C4-2B (cell line): ENCODE measurements at regions not wholly inside any gene's neighbourhood (a gene's known extent, or its start where the extent isn't known, plus 50 kb on each side); places are given as distances from the start of the nearest gene placed in this dataset.

Experiments
- H3K27ac ChIP-seq: fragments of 450-650 bp; 2 replicates; pipeline ENCODE4 v1.5.1; 2017
- ZFX ChIP-seq: fragments of 450-650 bp; IDR thresholded peaks from 2 replicates; pipeline ENCODE4 v1.6.1; 2017
- TF ChIP-seq, protein P1 (sequence below): fragments of 450-650 bp; conservative IDR thresholded peaks from 2 replicates; pipeline ENCODE4 v1.5.1; 2017; ENCODE audit warnings: mild to moderate bottlenecking

DNA sequence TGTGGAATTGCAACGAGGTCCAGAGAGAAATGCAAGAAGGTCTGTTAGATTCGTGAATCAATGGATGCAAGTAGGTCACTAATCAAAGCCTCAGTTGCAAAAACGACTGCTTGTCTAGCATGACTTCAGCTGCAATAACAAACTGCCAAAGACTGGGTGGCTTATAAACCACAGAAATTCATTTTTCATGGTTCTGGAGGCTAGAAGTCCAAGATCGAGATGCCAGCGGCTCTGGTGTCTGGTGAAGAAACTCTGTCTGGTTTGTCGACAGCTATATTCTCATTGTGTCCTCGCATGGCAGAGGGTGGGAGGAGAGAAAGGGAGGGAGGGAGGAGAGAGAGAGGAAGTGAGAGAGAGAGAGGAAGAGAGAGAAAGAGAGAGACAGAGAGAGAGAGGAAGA lies 114.7 kb downstream of the MXRA5 start:
- no peak overlapping the region for H3K27ac ChIP-seq
- no peak for TF ChIP-seq ZFX
- TF ChIP-seq, protein P1, sequence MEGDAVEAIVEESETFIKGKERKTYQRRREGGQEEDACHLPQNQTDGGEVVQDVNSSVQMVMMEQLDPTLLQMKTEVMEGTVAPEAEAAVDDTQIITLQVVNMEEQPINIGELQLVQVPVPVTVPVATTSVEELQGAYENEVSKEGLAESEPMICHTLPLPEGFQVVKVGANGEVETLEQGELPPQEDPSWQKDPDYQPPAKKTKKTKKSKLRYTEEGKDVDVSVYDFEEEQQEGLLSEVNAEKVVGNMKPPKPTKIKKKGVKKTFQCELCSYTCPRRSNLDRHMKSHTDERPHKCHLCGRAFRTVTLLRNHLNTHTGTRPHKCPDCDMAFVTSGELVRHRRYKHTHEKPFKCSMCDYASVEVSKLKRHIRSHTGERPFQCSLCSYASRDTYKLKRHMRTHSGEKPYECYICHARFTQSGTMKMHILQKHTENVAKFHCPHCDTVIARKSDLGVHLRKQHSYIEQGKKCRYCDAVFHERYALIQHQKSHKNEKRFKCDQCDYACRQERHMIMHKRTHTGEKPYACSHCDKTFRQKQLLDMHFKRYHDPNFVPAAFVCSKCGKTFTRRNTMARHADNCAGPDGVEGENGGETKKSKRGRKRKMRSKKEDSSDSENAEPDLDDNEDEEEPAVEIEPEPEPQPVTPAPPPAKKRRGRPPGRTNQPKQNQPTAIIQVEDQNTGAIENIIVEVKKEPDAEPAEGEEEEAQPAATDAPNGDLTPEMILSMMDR, result no peak

DNA sequence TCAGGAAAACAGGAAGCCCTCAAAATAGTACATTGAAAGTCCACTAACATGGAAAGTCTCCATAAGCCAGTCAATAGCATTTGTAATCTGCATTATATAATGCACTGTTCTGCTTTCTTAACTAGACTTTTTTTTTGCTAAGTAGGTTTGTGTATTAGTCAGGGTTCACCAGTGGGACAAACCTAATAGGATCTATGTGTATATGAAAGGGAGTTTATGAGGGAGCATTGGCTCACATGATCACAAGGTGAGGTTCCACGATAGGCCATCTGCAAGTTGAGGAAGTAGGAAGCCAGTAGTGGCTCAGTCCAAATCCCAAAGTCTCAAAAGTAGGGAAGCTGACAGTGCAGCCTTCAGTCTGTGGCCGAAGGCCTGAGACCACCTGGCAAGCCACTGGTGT lies 116.0 kb downstream of the MXRA5 start:
- H3K27ac ChIP-seq, result no peak overlapping the region
- TF ChIP-seq, protein P1, result no peak
- TF ChIP-seq ZFX, result no peak

DNA sequence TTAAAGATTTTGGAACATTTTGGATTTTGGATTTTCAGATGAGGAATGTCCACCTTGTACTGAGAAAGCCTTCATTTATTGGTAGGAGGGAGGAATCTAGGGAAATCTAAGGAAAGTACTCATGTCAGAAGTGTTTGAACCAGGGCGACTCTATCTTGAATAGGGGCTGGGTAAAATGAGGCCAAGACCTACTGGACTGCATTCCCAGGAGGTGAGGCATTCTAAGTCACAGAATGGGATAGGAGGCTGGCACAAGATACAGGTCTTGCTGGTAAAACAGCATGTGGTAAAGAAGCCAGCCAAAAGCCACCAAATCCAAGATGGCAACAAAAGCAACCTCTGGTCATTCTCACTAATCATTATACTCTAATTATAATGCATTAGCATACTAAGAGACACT lies 118.9 kb downstream of the MXRA5 start:
- no peak overlapping the region for H3K27ac ChIP-seq
- TF ChIP-seq, protein P1, result no peak
- TF ChIP-seq ZFX, result no peak

DNA sequence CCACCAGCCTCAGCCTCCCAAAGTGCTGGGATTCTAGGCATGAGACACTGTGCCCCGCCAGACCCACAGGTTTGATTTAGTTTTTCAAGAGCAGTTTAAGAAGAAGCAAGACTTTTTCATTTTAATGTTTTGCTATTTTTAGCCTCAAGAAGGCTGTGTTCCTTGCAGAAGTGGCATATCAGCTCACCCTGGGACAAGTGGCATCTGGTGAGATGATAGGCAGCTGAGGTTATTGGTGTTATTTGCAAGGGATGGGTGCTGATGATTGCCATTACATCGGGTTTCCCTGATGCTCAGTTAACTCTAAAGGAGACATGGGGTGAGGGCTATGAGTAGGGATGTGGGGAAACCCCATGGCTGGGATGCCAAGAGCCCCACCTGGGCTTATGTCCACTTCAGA lies 120.4 kb downstream of the MXRA5 start:
- H3K27ac ChIP-seq, result no peak overlapping the region
- TF ChIP-seq, protein P1, result no peak
- TF ChIP-seq ZFX, result no peak

DNA sequence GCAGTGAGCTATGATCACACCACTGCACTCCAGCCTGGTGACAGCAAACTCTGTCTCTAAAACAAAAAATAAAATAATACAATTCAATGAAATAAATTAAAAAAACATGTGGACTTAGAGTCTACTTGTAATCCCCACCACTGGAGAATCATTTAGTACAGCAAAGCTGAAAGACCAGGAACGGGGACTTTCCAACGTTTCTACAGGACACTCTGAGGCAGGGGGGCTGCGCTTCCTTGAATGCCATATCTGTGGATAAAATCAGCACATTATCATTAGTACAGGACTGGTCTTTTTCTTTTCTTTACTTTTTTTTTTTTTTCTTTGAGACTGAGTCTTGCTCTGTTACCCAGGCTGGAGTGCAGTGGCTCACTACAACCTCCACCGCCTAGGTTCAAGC lies 124.8 kb downstream of the MXRA5 start:
- TF ChIP-seq ZFX, result no peak
- TF ChIP-seq, protein P1, result no peak
- H3K27ac ChIP-seq, result no peak overlapping the region

DNA sequence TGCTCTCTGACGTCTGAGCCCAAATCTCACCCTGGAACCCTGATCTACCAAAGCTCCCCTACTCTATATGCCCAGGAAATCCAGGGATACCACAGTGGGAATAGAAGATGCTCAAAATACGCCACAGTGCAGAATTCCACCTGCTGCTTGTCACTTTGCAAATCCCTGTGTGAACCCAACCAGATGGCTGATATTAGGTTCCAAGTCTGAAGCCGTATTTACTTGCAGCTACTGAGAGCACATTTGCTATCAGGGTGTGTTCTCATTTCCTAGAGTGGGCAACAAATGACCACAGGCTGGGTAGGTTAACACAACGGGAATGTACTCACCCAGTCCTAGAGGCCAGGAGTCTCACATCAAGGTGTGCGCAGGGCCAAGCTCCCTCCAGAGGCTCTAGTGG lies 126.8 kb downstream of the MXRA5 start:
- TF ChIP-seq ZFX, result no peak
- TF ChIP-seq, protein P1, result no peak
- no peak overlapping the region for H3K27ac ChIP-seq

DNA sequence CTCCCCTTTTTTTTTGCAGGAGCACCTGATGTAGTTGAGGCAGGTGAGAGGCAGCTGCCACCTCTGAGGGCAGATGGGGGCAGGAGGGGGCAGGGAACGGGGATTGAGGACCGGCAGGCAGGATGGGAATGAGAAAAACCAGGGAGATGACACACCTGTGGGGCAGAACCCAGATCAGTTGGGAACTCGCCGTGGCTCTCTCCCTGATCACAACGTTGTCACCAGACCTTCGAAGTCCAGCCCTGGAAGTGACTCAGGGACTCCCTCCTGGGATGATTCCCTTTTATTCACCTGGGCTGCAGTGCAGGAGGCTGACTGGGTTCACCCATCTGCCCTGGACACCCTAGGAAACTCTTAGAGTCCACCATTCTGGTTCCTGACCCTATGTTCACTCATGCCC lies 127.2 kb downstream of the MXRA5 start:
- H3K27ac ChIP-seq, result no peak overlapping the region
- TF ChIP-seq ZFX, result no peak
- TF ChIP-seq, protein P1, result no peak
